Small intestine (tissue), 7 donors: ENCODE measurements at regions not wholly inside any gene's neighbourhood (a gene's known extent, or its start where the extent isn't known, plus 50 kb on each side); places are given as distances from the start of the nearest gene placed in this dataset.
A peak's percentile ranks its signal among the peaks of the same experiment; 100 is the strongest.
"Not testable (repeated sequence)": the region's sequence is repeated elsewhere in the genome, so short reads cannot be mapped to it uniquely, and the experiment has no call there.

Experiments used
- DNase-seq, 2 donors: peaks; one replicate each; pipeline versions ENCODE4 v3.0.0 to v3.0.0-alpha.2; 2013
- FAIRE-seq: peaks from 2 replicates; lab custom pipeline; 2012; peaks lifted over from hg19 to GRCh38; lab: Jason Lieb, UNC
- H3K27ac ChIP-seq, 3 donors: one replicate each; pipeline ENCODE4 v1.5.1; 2013; ENCODE audit warnings: low read length in 2 of 3, mild to moderate bottlenecking in 2 of 3, control low read depth in 1 of 3, inconsistent platforms in 1 of 3, low read depth in 1 of 3, moderate library complexity in 1 of 3
- H3K27me3 ChIP-seq, 3 donors: one replicate each; pipeline ENCODE4 v1.6.1; 2013; ENCODE audit warnings: low read length in 3 of 3, inconsistent platforms in 1 of 3; ENCODE audit not compliant: control insufficient read depth in 3 of 3, insufficient read depth in 3 of 3
- H3K36me3 ChIP-seq, 3 donors: one replicate each; pipeline ENCODE4 v1.6.1; 2013; ENCODE audit warnings: low read length in 3 of 3, inconsistent platforms in 1 of 3, low read depth in 1 of 3, mild to moderate bottlenecking in 1 of 3, moderate library complexity in 1 of 3; ENCODE audit not compliant: control insufficient read depth in 3 of 3, insufficient read depth in 2 of 3
- H3K4me1 ChIP-seq, 3 donors: one replicate each; pipeline ENCODE4 v1.6.1; 2013; ENCODE audit warnings: low read length in 2 of 3, inconsistent platforms in 1 of 3, low read depth in 1 of 3, mild to moderate bottlenecking in 1 of 3, moderate library complexity in 1 of 3; ENCODE audit not compliant: control insufficient read depth in 3 of 3, insufficient read depth in 2 of 3
- H3K4me3 ChIP-seq, 3 donors: one replicate each; pipeline ENCODE4 v1.5.1; 2013; ENCODE audit warnings: low read length in 3 of 3, control low read depth in 1 of 3, inconsistent platforms in 1 of 3, low read depth in 1 of 3, mild to moderate bottlenecking in 1 of 3, moderate library complexity in 1 of 3
- H3K9me3 ChIP-seq, 2 donors: one replicate each; pipeline ENCODE4 v1.6.1; 2013; ENCODE audit warnings: low read depth in 1 of 2, low read length in 1 of 2; ENCODE audit not compliant: control insufficient read depth in 2 of 2, insufficient read depth in 1 of 2
- WGBS, 3 donors: extraction: QIAGEN DNeasy Blood & Tissue Kit; methylation state at CpG; one replicate each; pipeline ENCODE4 v1.1.7; 2013; 5-methylcytosine and 5-hydroxymethylcytosine counted together
- donor health status: healthy with polysubstance abuse.
- donor health status: control.
- donor health status: control.
- donor health status: Bipolar disorder and iron deficiency.
- donor health status: healthy.

DNA sequence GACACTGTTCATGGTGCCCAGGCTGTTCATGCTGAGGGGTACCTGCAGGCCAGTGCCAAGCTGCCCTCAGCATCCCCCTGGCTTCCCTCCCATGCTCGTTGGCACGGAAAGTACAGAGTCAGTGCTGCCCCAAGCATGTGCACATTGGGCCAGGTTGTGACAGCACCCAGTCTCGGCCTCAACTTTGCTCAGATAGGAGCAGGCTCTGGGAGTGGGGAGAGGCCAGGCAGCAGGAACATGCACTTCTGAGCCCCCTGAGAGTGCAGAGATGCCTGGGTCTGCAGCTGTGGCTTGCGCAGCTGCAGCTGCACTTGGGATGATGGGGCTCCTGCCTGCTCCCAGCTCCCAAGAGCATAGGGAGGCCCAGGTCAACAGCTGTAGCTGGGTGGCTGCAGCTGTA, 966.4 kb upstream of the NCAM2 start:
- Histone ChIP-seq H3K27ac (no peak overlapping the region), H3K27me3 (no peaks in the 10 kb centered on the region), H3K9me3 (peaks cover 0 to 3% of the 10 kb centered on the region in 2 donors), H3K4me1 (no peaks in the 10 kb centered on the region), H3K36me3 (no peaks in the 10 kb centered on the region), H3K4me3 (no peak overlapping the region)
- 66 to 70% (median 68%) methylated on average over 4 of the region's 4 CpGs for WGBS, 3 donors
- FAIRE-seq (no peak), DNase-seq (no peak)

DNA sequence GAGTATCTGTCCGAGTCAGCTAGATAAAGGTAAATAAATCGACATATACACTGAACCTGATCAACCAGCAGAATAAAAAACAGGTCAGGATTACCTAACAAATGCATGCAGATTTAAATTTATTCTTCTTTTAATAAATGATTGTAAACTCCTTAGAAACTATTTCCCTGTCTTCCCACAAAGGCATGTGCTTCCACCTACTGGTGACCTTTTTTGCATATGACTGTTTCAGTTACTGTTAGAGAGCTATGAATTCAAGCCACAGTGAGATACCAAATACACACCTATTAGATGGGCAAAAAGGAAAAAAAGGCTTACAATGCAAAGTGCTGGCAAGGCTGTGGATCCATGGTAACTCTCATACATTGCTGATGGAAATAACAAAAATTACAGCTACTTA, 957.4 kb upstream of the NCAM2 start:
- Histone ChIP-seq H3K4me1 (no peaks in the 10 kb centered on the region), H3K9me3 (peaks cover 0 to 18% of the 10 kb centered on the region in 2 donors), H3K27ac (no peak overlapping the region), H3K27me3 (no peaks in the 10 kb centered on the region), H3K4me3 (no peak overlapping the region), H3K36me3 (no peaks in the 10 kb centered on the region)
- FAIRE-seq, result no peak
- peak; percentile 47 to 52 for DNase-seq
- 41 to 88% (median 61%) methylated on average over 2 of the region's 2 CpGs for WGBS, 3 donors

DNA sequence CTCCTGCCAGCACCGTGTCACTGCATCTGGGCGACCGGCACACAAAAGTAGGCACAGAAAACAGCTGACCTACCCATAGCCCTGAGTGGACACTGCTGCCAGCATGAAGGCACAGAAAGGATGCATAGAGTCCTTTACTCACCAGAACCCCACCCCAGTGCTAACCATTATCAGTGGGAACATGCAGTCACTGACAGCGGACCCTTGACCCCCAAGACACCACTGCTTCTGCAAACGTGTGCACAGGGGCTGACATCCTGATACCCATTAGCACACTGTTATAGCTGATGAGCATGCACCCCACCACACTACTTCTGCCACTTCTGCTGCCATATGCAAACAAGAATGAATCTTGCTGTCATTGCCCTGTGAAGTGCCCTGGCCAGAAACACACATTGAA, 953.0 kb upstream of the NCAM2 start:
- H3K9me3 ChIP-seq, result peaks cover 0 to 6% of the 10 kb centered on the region in 2 donors
- FAIRE-seq (no peak), DNase-seq (no peak)
- no peaks in the 10 kb centered on the region for H3K36me3 ChIP-seq
- no peak overlapping the region for H3K4me3 ChIP-seq
- 83 to 93% (median 91%) methylated on average over 5 of the region's 5 CpGs for WGBS, 3 donors
- no peaks in the 10 kb centered on the region for H3K27me3 ChIP-seq
- no peaks in the 10 kb centered on the region for H3K4me1 ChIP-seq
- no peak overlapping the region for H3K27ac ChIP-seq

DNA sequence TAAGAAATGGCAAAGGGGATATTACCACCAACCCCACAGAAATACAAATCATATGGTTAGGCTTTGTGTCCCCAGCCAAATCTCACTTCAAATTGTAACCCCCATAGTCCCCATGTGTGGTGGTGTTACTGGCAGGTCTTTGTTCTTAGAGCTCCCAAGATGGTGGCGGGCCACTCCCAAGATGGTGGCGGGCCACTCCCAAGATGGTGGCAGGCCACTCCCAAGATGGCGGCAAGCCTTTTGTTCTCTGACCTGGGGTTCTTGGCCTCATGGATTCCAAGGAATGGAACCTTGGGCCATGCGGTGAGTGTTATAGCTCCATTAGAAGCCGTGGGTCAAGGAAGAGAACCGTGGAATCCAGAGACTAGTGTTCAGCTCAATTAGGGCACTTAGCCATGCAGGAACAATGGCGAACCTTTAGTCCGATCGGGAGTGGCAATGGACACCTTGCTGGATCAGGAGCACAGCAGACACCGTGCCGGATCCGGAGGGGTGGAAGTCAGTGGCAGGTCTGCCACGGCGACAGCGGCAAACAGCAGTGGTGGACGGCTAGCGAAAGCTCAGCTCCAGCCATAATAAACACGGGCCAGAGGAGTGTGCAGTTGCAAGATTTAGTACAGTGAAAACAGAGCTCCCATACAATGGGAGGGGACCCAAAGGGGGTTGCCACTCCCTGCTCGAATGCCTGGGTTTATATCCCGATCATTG, 949.9 kb upstream of the NCAM2 start:
- H3K4me3 ChIP-seq, FAIRE-seq, H3K4me1 ChIP-seq, H3K27ac ChIP-seq, H3K27me3 ChIP-seq, H3K36me3 ChIP-seq, H3K9me3 ChIP-seq, DNase-seq: not testable (repeated sequence)
- WGBS, 3 donors, result 88 to 93% (median 93%) methylated on average over 20 of the region's 20 CpGs

DNA sequence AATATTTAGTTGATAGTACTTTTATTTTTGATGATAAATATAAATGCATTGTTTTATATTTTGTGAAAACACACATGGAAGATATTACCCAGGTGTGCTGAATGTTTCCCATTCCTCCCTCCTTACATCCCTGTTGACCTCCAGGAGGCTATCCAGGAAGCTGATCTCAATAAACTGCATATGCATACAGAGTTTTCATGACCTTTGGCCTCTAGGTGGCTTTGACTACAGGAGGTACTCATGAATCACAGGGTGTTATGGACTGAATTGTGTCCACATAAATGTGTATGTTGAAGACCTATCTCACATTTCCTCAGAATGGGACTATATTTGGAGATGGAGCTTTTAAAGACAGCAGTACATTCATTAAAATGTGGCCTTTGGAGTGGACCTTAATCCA, 914.9 kb upstream of the NCAM2 start:
- Histone ChIP-seq H3K4me3 (no peak overlapping the region), H3K27ac (no peak overlapping the region), H3K4me1 (no peaks in the 10 kb centered on the region), H3K27me3 (no peaks in the 10 kb centered on the region), H3K9me3 (no peaks in the 10 kb centered on the region), H3K36me3 (no peaks in the 10 kb centered on the region)
- DNase-seq (no peak), FAIRE-seq (no peak)

DNA sequence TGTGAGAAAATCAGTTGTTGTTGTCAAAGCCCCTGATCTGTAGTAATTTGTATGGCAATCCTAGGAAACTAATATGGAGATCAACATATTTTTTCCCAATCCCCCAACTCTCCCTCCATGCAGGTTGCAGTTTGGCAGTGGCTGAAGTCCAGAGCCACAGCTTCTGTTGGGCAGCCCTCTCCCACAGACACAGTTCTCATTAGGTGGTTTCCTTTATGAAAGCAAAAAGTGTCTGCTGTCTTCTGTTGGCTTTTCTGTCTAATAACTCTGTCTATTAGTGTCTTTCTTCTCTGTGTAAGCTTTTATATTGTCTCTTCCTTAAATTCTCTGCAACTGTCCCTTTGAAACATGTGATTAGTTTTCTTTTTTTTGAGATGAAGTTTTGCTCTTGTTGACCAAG, 914.3 kb upstream of the NCAM2 start:
- Histone ChIP-seq H3K4me3 (no peak overlapping the region), H3K9me3 (no peaks in the 10 kb centered on the region), H3K4me1 (no peaks in the 10 kb centered on the region), H3K36me3 (no peaks in the 10 kb centered on the region), H3K27me3 (no peaks in the 10 kb centered on the region), H3K27ac (no peak overlapping the region)
- DNase-seq (no peak), FAIRE-seq (no peak)

DNA sequence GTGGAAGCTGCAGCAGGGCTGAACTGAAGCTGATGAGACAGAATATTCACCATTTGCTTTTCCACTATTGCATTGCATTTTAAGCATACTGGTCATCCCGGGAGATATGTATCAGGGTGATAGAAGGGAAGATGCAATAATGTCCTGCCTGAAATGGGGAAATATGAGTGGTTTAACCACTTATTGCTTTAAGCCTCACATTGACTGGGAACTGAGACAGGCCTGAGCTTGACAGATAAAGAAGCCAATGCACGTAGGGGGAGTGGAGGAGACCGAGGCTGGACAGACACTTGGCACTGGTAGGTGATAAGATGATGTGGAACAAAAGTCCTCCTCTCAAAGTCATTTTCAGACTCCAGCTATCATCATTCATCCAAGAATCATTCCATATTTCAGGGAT, 911.7 kb upstream of the NCAM2 start:
- no peak overlapping the region for H3K27ac ChIP-seq
- WGBS, 3 donors, result 78 to 87% (median 79%) methylated on average over 3 of the region's 3 CpGs
- H3K4me3 ChIP-seq, result no peak overlapping the region
- DNase-seq, result no peak
- H3K9me3 ChIP-seq, result no peaks in the 10 kb centered on the region
- no peak for FAIRE-seq
- no peaks in the 10 kb centered on the region for H3K36me3 ChIP-seq
- H3K27me3 ChIP-seq, result no peaks in the 10 kb centered on the region
- no peaks in the 10 kb centered on the region for H3K4me1 ChIP-seq

DNA sequence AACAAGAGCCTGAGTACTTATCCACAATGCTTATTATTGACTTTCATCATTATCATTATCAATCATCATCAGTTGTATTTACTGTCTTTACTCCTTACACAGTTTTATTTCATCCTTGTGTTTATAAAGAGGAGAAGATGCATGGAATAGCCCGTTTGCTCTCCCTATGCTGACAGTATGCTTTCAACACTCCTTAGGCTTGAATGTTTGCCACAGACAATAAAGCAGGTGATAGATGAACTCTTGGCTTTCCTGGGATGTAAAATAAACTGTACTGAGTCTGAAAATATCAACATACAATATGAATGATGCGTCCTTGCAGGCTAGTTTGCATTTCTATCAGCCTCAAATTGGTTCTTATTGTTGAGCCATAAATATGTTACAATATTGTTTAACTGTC, 891.8 kb upstream of the NCAM2 start:
- Histone ChIP-seq H3K36me3 (no peaks in the 10 kb centered on the region), H3K9me3 (peaks cover 2 to 7% of the 10 kb centered on the region in 2 donors), H3K27me3 (no peaks in the 10 kb centered on the region), H3K4me3 (no peak overlapping the region), H3K27ac (no peak overlapping the region), H3K4me1 (no peaks in the 10 kb centered on the region)
- FAIRE-seq (no peak), DNase-seq (no peak)
- 29 to 38% (median 30%) methylated on average over 2 of the region's 2 CpGs for WGBS, 3 donors

DNA sequence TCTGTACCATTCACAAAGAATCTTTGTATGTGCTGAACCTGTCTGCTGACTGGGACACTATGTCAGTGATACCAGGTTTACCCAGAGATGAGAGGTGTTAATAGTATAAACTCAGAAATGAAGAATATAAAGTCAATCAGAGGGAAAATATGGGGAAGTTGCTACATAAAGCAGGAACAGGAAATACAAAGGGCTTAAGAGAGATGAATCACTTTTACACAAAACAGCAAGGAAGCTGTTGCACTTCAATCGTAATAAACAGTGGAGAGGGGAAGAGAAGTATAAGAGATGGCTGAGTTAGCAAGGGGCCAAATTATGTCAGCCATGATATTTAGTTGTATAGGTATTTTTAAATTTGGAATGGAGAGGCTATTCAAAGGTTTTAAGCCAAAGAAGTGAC, 890.2 kb upstream of the NCAM2 start:
- Histone ChIP-seq H3K27me3 (no peaks in the 10 kb centered on the region), H3K9me3 (peaks cover 2 to 7% of the 10 kb centered on the region in 2 donors), H3K4me1 (no peaks in the 10 kb centered on the region), H3K27ac (no peak overlapping the region), H3K36me3 (no peaks in the 10 kb centered on the region), H3K4me3 (no peak overlapping the region)
- FAIRE-seq (no peak), DNase-seq (no peak)
- WGBS, 3 donors, result 27 to 76% (median 53%) methylated on average over 1 of the region's 1 CpG
